NCI-H345 (cell line): ENCODE measurements at regions not wholly inside any gene's neighbourhood (a gene's known extent, or its start where the extent isn't known, plus 50 kb on each side); places are given as distances from the start of the nearest gene placed in this dataset.

Experiments
- DNase-seq: peaks from one replicate; lab custom pipeline; 2025; lab: John Stamatoyannopoulos, UW

DNA sequence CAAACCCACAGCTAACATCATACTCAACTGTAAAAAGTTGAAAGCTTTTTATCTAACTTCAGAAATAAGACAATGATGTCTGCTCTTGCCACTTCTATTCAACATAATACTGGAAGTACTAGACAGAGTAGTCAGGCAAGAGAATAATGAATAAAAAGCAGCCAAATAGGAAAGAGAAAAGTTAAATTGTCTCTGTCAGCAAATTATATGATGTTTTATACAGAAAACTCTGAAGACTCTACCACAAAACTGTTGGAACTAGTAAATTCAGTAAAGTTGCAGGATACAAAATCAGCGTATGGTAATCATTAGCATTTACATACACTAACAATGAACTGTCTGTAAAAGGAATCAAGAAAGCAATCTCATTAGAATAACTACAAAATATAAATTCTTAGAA lies 752.9 kb upstream of the CT83 start:
- DNase-seq: no peak

DNA sequence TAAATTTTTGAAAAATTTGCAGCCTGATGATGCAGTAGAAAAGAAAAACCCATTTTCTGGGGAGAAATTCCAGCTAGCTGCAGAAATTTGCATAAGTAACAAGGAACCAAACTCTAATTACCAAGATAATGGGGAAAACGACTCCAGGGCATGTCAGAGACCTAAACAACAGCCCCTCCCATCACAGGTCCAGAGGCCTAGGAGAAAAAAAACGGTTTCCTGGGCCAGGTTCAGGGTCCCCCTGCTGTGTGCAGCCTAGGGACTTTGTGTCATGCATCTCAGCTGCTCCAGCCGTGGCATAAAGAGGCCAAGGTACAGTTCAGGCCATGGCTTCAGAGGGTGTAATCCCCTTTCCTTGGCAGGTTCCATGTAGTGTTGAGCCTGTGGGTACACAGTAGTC lies 733.7 kb upstream of the CT83 start:
- DNase-seq: no peak

DNA sequence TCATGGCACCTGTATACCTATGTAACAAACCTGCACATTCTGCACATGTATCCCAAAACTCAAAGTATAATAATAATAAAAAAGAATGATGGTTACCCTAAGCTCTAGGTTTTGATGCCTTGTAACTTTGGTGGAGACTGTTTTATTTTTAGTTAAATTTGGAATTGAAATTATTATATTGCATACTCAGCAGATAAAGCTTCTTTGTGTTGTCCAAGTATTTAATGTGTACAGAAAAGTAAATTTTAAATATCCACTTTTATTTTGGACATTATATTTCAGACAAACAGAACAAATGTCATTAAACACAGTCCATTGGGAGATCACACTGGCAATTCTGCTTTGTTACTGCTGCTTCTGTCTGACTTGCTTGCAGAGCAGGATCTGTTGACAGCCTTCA lies 684.5 kb upstream of the CT83 start:
- DNase-seq: no peak

DNA sequence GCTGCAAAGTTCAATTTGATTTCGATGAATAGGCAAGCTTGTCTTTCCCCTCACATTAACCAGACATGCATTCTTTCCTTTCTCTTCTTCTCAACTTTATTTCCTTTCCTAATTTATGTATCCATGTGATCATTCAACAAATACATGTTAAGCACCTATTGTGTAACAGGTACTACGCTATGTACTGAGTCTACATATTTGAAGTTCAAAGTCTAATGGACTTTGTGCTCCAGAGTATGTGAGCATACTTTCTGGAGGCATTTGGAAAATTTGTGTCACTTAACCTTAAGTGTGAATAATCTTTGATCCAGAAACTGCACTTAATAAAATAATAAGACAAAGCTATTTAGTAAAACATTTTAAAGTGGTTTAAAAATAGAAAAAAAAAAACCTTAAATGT lies 675.3 kb upstream of the CT83 start:
- DNase-seq: no peak

DNA sequence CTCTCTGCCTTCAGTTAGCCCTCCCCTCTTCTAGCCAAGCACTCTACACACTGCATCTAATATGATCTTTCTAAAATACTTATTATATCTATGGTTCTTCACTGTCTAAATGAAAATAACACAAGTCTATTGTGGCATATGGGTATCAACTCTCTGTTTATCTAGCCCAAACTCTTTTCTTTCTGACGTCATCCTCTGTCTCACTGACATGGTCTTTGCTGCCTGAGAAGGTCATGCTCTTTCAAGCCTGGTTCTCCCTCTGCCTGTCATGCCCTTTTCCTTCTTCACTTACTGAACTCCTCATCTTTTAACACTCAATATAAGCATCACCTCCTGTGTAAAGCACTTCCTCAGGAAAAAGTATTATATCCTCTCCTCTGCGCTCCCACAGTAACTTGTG lies 672.2 kb upstream of the CT83 start:
- no peak for DNase-seq

DNA sequence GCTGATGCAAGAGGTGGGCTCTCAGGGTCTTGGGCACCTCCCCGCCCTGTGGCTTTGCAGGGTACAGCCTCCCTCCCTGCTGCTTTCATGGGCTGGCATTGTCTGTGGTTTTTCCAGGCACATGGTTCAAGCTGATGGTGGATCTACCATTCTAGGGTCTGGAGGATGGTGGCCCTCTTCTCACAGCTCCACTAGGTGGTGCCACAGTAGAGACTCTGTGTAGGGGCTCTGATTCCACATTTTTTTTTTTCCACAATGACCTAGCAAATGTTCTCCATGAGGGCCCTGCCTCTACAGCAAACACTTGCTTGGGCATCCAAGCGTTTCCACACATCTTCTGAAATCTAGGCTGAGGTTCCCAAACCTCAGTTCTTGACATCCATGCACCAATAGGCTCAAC lies 657.9 kb upstream of the CT83 start:
- DNase-seq: no peak

DNA sequence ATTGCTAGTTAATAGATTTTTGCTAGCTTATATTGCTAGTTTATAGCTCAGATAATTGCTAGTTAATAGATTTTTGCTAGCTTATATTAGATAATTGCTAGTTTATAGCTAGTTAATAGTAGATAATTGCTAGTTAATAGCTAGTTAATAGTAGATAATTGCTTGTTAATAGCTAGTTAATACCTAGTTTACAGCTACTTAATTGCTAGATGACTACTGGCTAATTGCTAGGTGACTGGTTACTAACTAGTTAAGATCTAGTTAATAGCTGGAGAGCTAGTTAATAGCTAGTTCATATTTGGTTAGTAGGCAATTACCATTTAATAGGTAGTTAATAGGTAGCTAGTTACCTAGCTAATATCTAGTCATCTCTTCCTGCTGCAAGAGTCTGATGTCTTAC lies 633.8 kb upstream of the CT83 start:
- no peak for DNase-seq

DNA sequence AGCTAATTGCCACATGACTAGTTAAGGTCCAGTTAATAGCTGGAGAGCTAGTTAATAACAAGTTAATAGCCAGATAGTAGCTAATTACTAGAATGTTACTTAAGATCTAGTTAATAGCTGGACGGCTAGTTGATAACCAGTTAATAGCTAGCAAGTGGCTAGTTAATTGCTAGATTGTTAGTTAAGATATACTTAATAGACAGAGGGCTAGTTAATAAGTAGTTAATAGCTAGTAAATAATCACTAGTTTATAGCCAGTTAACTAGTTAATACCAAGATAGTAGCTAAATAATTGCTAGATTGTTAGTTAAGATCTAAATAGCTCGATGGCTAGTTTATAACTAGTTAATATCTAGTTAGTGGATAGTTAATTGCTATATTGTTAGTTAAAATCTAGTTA lies 632.6 kb upstream of the CT83 start:
- DNase-seq: no peak

DNA sequence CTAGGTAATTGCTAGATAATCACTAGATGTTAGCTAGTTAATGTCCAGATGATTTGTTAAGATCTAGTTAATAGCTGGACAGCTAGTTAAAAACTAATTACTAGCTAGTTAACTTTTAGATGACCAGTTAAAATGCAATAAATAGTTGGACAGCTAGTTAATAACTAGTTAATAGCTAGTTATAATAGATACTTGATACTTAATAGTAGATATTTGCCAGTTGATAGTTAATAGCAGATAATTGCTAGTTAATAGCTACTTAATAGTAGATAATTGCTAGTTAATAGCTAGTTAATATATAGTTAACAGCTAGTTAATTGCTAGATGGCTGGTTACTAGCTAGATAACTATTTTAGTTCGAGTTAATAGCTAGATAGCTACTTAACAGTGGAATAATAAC lies 631.4 kb upstream of the CT83 start:
- no peak for DNase-seq

DNA sequence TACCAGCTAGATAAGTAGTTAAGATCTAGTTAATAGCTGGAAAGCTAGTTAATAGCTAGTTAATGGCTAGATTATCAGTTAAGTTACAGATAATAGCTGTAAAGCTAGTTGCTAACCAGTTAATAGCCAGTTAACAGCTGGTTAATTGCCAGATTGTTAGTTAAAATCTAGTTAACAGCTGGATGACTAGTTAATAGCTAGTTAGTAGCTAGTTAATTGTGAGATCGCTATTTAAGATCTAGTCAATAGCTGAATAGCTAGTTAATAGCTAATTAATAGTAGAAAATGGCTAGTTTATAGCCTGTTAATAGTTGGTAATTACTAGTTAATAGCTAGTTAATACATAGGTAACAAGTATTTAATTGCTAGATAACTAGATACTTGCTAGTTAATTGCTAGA lies 630.5 kb upstream of the CT83 start:
- DNase-seq: no peak

DNA sequence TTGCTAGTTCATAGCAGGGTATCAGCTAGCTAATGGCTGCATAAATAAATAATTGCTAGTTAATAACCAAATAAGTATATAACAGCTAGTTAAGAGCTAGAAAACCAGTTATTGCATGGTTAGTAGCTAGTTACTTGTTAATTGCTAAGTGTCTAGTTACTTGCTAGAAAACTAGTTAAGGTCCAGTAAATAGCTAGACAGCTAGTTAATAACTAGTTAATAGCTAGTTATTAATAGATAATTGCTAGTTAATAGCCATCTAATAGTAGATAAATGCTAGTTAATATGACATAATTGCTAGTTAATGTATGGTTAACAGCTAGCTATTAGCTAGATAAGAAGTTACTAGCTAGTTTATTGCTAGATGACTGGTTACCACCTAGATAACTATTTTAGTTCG lies 629.9 kb upstream of the CT83 start:
- DNase-seq: no peak

DNA sequence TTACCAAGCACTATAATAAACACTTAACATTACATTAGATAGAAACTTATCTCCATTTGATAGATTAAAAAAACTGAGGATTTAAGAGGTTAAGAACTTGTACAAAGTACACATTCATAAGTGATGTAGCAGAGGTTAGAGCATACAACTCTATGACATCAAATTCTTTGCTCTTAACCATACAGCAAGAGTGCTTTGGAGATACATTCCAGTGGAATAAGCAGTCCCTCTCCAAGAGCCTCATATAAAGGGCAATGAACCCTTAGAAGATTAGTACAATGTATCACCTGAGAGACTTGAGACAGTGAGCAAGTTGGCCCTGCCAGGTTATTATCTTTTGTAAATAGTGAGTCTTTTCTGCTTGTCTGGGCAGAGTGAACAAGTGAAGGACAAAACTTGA lies 600.4 kb upstream of the CT83 start:
- DNase-seq: no peak

DNA sequence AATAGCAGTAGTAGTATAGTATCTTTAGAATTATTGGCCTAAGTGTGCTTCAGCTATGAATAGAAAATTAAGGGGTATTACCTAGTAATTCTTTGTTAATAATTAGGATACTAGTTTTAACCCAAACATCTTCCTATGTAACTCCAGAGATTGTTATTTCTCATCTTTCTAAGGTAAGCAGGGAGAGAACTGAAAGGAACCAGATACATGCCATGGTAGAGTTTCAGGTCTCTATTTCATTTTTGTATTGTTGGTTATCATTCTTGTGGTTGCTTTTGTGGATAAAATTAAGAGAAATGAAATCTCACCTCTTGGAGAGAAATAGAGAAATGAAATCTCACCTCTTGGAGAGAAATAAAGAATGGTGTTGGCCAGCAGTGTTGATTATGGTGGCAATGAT lies 597.1 kb upstream of the CT83 start:
- DNase-seq: no peak

DNA sequence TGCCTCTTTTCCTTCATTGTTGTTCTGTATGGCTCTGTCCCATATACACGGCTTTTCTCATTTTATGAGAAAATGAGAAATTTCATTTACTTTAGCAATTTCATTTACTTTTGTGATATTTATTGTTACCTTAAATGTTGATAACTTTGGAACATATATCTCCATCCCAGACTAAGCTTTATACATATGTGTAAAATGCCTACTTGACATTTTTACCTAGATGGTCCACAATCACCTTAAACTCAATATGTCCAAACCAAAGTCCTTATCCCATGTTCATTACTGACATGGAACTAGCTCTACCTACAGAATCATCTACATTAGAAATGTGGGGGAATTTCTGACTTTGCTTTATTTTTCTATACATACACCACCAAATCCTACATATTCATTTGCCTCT lies 590.5 kb upstream of the CT83 start:
- DNase-seq: no peak

DNA sequence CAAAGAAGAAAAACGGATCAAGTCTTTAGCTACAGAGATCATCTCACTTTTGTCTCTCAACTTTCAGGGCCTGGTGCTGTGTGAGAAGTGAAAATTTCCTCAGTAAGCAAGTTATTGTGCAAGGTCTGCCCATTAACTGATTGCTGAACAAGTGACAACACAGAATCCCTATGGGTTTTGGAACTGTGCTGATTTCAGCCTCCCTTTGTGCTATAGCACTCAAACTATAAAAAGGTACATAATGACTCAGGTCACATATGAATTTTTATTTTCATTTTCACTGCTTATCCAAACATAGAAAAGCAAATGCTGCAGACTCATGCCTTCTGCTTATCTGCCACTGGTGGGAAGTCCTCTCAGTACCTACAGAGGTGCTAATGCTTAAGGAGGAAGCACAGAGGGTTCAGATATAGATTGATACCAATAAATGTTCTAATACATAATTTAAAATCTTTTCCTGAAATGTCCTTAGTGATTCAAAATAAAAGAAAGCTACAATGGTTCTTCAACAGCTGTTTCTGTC lies 576.2 kb upstream of the CT83 start:
- no peak for DNase-seq

DNA sequence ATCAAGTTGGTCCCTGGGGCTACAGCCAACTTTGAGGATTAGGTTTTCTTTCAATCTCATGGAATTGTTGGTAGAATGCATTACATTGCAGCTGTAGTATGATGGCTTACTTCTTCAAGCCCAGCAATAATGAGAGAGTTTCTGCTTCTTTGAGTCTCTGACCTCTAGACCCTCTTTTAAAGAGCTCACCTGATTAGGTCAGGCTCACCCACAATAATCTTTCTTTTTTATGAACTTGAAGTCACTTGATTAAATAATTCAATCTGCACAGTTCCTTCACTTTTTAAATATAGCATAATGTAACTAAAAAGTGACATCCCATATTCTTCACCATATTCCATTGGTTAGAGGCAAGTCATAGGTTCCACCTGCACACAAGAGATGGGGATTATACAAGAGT lies 547.5 kb upstream of the CT83 start:
- DNase-seq: no peak

DNA sequence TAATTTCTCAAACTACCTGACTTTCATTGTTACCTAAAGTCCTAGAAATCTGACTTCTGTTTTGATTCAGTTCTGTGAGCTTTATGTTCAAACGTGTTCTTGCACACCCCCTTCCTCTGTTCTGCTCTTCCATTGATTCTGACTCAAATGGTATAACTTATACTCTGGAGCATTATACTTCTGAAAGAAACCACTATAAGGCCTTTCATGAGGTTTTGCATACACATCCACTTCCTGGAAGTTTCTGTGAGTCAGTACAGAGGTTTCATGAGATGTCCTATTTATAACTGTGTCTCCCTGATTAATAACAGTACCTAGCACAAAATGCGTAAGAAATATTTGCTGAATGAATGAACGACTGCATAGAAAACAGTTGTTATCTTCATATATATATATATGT lies 540.2 kb upstream of the CT83 start:
- DNase-seq: no peak

DNA sequence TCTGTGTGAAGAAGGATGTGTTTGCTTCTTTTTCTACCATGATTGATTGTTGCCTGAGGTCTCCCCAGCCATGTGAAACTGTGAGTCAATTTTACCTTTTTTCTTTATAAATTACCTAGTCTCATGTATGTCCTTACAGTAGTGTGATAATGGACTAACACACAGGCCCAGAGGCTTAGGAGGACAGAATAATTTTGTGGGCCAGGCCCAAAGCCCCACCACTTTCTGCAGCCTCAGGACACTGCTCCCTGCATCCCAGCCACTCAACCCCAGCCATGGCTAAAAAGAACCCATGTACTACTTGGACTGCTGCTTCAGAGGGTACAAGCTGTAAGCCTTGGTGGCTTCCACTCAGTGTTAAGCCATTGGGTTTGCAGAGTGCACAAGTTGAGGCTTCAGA lies 512.7 kb upstream of the CT83 start:
- no peak for DNase-seq

DNA sequence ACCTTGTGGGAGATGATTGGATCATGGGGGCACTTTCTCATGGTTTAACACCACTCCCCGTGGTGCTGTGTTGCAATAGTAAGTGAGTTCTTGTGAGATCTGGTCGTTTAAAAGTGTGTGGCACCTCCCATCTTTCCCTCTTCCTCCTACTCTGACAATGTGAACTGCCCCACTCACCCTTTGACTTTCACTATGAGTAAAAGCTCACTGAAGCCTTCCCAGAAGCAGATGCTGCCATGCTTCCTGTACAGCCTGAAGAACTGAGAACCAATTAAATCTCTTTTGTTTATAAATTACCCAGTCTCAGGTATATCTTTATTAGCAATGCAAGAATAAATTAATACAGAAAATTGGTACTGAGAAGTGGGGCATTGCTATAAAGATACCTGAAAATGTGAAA lies 509.6 kb upstream of the CT83 start:
- DNase-seq: no peak

DNA sequence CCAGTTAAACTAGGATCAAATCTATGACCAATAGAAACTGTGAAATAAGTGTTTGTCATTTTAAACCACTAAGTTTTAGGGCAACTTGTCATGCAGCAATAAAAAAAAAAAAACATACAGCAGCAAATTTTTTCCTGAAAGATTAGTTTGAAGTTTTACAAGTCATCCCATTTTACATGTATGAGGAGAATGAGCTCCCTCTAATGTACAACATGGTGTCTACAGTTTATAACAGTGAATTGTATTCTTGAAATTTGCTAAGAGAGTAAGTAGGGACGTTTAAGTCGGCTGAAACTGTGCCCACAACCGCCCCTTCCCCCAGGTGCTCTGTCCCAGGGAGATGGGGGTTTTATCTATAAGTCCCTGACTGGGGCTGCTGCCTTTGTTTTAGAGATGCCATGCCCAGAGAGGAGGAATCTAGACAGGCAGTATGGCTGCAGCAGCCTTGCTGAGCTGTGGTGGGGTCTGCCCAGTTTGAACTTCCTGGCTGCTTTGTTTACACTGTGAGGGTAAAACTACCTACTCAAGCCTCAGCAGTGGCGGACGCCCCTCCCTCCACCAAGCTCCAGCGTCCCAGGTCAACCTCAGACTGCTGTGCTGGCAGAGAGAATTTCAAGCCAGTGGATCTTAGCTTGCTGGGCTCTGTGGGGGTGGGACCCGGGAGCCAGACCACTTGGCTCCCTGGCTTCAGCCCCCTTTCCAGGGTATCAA lies 499.3 kb upstream of the CT83 start:
- no peak for DNase-seq

DNA sequence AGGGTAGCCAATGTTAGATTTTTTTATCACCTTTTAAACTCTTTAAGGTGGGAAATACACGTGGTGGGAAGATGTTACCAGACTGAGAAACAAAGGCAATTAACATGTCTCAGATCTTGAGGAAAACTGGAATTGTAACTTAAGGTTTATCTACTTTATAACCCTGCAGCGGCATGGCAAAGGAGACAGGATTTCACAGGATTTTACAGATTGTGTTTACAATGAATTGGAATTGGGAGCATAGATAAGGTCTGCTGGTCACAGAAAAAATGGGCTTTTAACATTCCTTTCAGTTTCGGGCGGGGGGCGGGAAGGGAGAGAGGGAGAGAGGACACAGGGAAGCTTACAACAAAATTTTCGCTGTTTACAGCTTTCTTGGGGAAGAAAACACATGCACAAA lies 467.5 kb upstream of the CT83 start:
- DNase-seq: no peak

DNA sequence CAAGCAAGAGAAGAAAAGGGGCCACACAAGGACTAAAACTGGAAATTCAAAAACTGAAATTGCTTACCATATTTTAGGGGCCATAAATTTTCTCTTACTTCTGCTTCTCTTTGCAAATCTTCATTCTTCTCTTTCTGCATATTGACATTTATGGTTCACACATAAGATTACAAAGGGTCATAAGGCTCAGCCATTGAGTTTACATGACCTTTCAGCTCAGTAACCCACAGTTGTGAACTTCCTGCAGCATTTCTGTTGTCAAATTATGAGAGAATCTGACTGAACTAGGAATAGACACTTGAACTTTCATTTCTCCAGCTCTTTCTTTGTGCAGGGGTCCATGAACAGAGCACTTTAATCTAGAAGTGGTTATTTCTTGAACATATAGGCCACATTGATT lies 434.8 kb upstream of the CT83 start:
- no peak for DNase-seq

DNA sequence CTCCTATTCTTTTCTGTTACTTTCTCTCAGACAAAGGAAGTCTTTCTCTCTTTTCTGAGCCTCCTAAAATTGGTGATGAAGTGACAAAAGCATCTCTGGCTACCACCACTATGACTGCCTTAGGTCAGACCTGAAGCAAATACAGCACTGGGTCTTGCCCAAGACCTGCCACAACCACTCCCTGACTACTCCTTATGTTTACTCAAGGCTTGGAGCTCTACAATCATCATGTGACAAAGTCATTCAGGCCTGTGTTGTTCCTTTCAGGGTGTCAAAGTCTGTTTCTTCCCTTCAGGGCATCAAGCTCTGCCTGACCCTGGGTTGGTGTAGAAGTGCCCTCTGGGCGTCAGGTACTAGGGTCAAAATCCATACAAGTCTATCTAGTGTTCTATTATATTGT lies 419.2 kb upstream of the CT83 start:
- DNase-seq: no peak

DNA sequence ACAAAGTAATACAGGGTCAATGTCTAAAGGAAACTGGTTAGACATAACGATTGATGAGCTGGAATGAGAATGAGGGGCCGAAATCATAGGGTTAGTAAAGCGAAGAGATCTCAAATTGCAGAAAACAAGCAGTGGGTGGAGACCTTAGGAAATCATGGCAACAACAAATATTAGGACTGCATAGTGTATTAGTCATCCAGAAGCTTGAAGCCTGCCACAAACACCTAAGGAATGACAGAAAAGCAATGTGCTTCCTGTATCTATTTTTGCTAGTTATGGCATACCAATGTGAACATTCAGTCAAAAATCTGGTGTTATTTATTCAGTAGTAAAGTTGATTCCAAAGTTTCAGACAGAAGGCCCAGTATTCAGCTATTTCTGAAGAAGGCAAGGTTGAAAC lies 410.9 kb upstream of the CT83 start:
- no peak for DNase-seq

DNA sequence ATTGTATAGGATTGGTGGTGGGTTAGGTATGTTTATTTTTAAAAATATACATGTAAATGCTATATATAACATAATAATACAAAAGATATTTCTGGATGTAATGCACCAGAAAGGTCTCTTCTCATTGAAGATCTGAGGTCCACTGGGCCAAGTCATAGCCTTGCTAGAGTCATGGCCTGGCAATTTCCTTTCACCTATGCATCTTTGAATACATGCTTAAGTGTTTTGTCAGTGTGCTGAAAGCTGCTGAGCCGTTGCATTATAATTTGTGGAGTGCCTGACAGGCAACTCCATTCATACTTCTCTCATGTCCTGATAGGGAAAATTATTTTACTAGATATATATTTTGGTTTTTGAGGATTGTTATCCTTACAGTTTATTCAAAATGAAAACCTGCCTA lies 410.2 kb upstream of the CT83 start:
- no peak for DNase-seq
